Cardiac muscle cell (in vitro differentiated cells and primary cell): ENCODE measurements at regions not wholly inside any gene's neighbourhood (a gene's known extent, or its start where the extent isn't known, plus 50 kb on each side); places are given as distances from the start of the nearest gene placed in this dataset.

Source experiments
- DNase-seq, 2 donors: peaks; one replicate each; pipeline versions ENCODE4 v3.0.0 to v3.0.0-alpha.2; 2010 to 2017; ENCODE audit warnings: low read depth in 1 of 2, low spot score in 1 of 2
- H3K27ac ChIP-seq: fragments of 200-600 bp; sonication (generic); 2 replicates; pipeline ENCODE4 v1.5.1; 2016
- H3K27me3 ChIP-seq: fragments of 200-600 bp; sonication (generic); 2 replicates; pipeline ENCODE4 v1.6.0; 2016; ENCODE audit warnings: control low read depth
- H3K36me3 ChIP-seq: fragments of 200-600 bp; sonication (generic); 2 replicates; pipeline ENCODE4 v1.5.1; 2016; ENCODE audit warnings: control low read depth
- H3K4me1 ChIP-seq: fragments of 200-600 bp; sonication (generic); 2 replicates; pipeline ENCODE4 v1.8.1; 2017; ENCODE audit warnings: low read depth, mild to moderate bottlenecking, mixed run types
- H3K4me3 ChIP-seq: fragments of 200-600 bp; sonication (generic); 2 replicates; pipeline ENCODE4 v1.5.1; 2016; ENCODE audit warnings: mild to moderate bottlenecking
- H3K9me3 ChIP-seq: fragments of 200-600 bp; sonication (generic); 2 replicates; pipeline ENCODE4 v1.5.1; 2017; ENCODE audit warnings: low read depth, mild to moderate bottlenecking, control low read depth
- TF ChIP-seq, protein P1 (sequence below): IDR thresholded peaks from 2 replicates; pipeline ENCODE4 v1.5.1; 2012; ENCODE audit warnings: low read depth, mild to moderate bottlenecking, low read length

DNA sequence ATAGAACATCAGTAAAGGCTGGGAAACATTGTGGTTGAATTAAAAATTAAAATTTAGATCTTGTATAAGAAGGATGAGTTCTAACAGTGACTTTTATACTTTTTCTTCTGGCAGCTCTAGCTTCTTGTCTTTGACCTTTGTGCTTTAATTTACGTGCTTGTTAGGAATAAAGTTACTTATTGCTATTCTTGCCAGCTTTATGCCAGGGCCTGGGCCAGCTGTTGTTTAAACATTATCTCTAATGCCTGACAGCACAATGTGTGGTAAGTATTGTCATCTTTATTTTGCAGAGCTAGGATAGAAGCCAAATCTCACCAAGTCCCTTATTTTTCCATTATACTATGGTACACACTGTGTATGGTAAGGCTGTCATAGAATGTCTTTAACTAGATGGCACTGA, 766.7 kb upstream of the GOLIM4 start:
- H3K27me3 ChIP-seq, result no peaks in the 10 kb centered on the region
- peaks cover 10% of the 10 kb centered on the region for H3K36me3 ChIP-seq
- no peaks in the 10 kb centered on the region for H3K9me3 ChIP-seq
- no peaks in the 10 kb centered on the region for H3K4me1 ChIP-seq
- no peak overlapping the region for H3K27ac ChIP-seq
- no peak for DNase-seq
- H3K4me3 ChIP-seq, result no peak overlapping the region
- TF ChIP-seq, protein P1, sequence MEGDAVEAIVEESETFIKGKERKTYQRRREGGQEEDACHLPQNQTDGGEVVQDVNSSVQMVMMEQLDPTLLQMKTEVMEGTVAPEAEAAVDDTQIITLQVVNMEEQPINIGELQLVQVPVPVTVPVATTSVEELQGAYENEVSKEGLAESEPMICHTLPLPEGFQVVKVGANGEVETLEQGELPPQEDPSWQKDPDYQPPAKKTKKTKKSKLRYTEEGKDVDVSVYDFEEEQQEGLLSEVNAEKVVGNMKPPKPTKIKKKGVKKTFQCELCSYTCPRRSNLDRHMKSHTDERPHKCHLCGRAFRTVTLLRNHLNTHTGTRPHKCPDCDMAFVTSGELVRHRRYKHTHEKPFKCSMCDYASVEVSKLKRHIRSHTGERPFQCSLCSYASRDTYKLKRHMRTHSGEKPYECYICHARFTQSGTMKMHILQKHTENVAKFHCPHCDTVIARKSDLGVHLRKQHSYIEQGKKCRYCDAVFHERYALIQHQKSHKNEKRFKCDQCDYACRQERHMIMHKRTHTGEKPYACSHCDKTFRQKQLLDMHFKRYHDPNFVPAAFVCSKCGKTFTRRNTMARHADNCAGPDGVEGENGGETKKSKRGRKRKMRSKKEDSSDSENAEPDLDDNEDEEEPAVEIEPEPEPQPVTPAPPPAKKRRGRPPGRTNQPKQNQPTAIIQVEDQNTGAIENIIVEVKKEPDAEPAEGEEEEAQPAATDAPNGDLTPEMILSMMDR, result no peak

DNA sequence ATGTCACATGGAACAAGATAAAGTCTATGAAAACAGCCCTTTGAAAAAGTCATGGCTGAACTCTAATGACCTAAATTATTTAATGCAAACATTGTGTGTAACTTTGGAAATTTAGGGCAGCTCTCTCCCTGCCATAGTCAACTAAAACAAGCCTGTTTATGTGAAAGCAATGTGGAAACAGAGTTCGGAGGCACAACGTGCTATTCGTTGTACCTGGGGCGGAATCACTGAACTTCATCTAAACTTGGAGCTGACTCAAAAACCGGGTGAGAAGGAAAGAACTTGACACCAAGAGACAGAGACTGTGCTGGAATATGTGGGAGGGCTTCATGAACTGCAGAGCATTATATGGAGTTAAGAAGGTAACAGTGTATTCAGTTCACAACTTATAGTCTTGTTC, 764.9 kb upstream of the GOLIM4 start:
- no peak overlapping the region for H3K4me3 ChIP-seq
- no peak for DNase-seq
- peaks cover 10% of the 10 kb centered on the region for H3K36me3 ChIP-seq
- H3K27ac ChIP-seq, result no peak overlapping the region
- no peaks in the 10 kb centered on the region for H3K4me1 ChIP-seq
- TF ChIP-seq, protein P1, result no peak
- no peaks in the 10 kb centered on the region for H3K9me3 ChIP-seq
- H3K27me3 ChIP-seq, result no peaks in the 10 kb centered on the region

DNA sequence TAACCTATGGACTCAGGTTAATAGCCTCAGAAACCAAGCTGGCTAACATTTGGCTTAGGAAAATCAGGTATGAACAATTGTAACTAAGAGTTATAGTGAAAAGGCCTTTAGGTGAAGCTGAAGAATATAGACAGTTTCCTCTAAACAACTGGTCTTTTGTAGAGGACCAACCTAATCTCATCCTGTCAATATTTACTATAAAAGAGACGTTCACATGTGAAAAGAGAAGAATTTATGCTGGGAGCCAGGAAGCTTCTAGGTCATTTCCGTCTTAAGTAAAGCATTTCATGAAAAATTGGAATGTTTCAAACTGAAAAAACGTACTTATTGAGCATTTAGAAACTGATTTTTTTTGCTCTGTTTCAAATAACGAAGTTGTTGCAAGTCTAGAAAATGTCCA, 764.3 kb upstream of the GOLIM4 start:
- no peak for DNase-seq
- Histone ChIP-seq H3K27ac (no peak overlapping the region), H3K9me3 (no peaks in the 10 kb centered on the region), H3K4me1 (no peaks in the 10 kb centered on the region), H3K27me3 (no peaks in the 10 kb centered on the region), H3K36me3 (peaks cover 10% of the 10 kb centered on the region), H3K4me3 (no peak overlapping the region)
- TF ChIP-seq, protein P1, result no peak

DNA sequence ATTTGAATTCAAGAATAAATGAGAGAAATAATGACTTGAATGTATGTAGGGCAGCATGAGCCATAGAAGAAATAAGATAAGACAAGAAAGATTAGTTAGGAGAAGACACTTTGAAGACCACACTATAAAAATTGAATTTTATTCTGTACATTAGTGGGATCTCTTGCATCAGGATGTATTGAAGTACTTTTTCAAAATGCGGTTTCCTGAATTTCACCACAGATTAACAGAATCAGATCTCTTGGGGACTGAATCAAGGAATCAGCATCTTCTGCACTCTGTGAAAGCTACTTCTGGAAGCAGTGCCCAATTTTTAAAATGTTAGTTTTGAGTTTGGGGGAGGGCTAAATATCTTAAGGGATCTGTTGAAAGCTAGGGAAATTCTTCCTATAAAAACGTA, 763.9 kb upstream of the GOLIM4 start:
- TF ChIP-seq, protein P1, result no peak

DNA sequence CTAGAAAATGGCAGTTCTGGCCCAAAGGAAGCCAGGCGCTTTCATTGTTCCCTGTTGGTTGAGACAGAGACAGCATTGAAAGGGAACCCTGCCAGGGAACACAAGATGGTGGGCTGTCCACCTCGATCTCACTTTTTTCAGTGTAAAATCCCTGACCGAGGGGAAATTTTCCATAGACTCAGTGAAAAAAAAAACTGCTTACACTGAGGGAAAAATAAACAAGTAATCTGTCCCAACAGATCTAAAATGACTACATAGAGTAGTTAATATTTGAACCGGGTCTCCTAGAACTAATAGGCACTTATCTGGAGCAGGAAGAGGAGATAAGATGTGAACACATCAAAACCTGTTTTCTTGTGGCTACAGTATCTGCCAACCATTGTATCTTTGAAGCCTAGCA, 763.4 kb upstream of the GOLIM4 start:
- Histone ChIP-seq H3K9me3 (no peaks in the 10 kb centered on the region), H3K36me3 (peaks cover 10% of the 10 kb centered on the region), H3K4me1 (no peaks in the 10 kb centered on the region), H3K4me3 (no peak overlapping the region), H3K27me3 (no peaks in the 10 kb centered on the region), H3K27ac (no peak overlapping the region)
- TF ChIP-seq, protein P1, result no peak
- DNase-seq, result no peak

More for the DNA sequence above, 763.9 kb upstream of the GOLIM4 start:
- Histone ChIP-seq H3K27me3 (no peaks in the 10 kb centered on the region), H3K36me3 (peaks cover 10% of the 10 kb centered on the region), H3K27ac (no peak overlapping the region), H3K4me3 (no peak overlapping the region), H3K4me1 (no peaks in the 10 kb centered on the region), H3K9me3 (no peaks in the 10 kb centered on the region)
- no peak for DNase-seq

DNA sequence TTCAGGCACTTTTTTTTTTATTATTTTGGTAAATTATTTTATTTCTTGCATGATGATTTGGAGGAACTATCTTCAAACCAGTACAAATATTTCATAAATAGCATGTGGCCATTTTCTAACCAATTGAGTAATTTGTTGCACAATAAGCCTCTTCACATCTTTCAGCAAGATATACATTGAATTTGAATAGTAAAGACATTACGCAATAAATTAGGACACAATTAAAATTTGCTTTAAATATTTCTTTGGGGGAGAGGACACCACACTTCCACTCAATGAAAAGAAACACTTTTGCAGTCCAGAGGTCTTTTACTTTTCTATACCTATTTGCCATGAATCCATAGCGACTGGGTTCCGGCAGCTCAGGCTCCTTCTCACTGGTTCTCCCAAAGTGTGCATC, 762.6 kb upstream of the GOLIM4 start:
- TF ChIP-seq, protein P1, result no peak
- H3K4me1 ChIP-seq, result no peaks in the 10 kb centered on the region
- no peak overlapping the region for H3K4me3 ChIP-seq
- DNase-seq, result no peak
- no peaks in the 10 kb centered on the region for H3K9me3 ChIP-seq
- no peaks in the 10 kb centered on the region for H3K27me3 ChIP-seq
- H3K36me3 ChIP-seq, result peaks cover 10% of the 10 kb centered on the region
- no peak overlapping the region for H3K27ac ChIP-seq
